HG03135 (cell line): ENCODE measurements at regions not wholly inside any gene's neighbourhood (a gene's known extent, or its start where the extent isn't known, plus 50 kb on each side); places are given as distances from the start of the nearest gene placed in this dataset.

ENCODE experiments used
- ATAC-seq: cut with Tn5 transposase; IDR thresholded peaks from one replicate; pipeline ENCODE4 v1.9.1; 2021; ENCODE audit warnings: mild to moderate bottlenecking, moderate library complexity; ENCODE audit not compliant: unreplicated experiment

- ATAC-seq, result no peak
Measured at GRCh38 chr6:100268326-100268725, 196.4 kb downstream of the SIM1 start.

GRCh38 chr6:100267721-100268123 is 197.0 kb downstream of the SIM1 start:
- no peak for ATAC-seq

- ATAC-seq, result no peak
Measured at GRCh38 chr6:100266494-100267401, 198.0 kb downstream of the SIM1 start.

- ATAC-seq, result no peak
Measured at GRCh38 chr6:100262086-100262485, 202.6 kb downstream of the SIM1 start.

GRCh38 chr6:100261486-100261885 is 203.2 kb downstream of the SIM1 start:
- no peak for ATAC-seq

GRCh38 chr6:100260584-100260983 is 204.1 kb downstream of the SIM1 start:
- ATAC-seq, result no peak

- no peak for ATAC-seq
Measured at GRCh38 chr6:100259865-100260264, 204.9 kb downstream of the SIM1 start.

- no peak for ATAC-seq
Measured at GRCh38 chr6:100258752-100259151, 206.0 kb downstream of the SIM1 start.

GRCh38 chr6:100257793-100258395 is 206.8 kb downstream of the SIM1 start:
- ATAC-seq, result peak; percentile 96

GRCh38 chr6:100255701-100256100 is 209.0 kb downstream of the SIM1 start:
- no peak for ATAC-seq

- ATAC-seq, result no peak
Measured at GRCh38 chr6:100247123-100247522, 217.6 kb downstream of the SIM1 start.

- ATAC-seq, result no peak
Measured at GRCh38 chr6:100246206-100246605, 218.5 kb downstream of the SIM1 start.

GRCh38 chr6:100240798-100241197 is 223.9 kb downstream of the SIM1 start:
- no peak for ATAC-seq

- ATAC-seq, result no peak
Measured at GRCh38 chr6:100237821-100238220, 226.9 kb downstream of the SIM1 start.

- no peak for ATAC-seq
Measured at GRCh38 chr6:100236389-100236788, 228.3 kb downstream of the SIM1 start.

GRCh38 chr6:100235631-100236030 is 229.1 kb downstream of the SIM1 start:
- no peak for ATAC-seq

GRCh38 chr6:100234625-100235024 is 230.1 kb downstream of the SIM1 start:
- no peak for ATAC-seq

GRCh38 chr6:100232781-100233573 is 231.7 kb downstream of the SIM1 start:
- ATAC-seq, result no peak

GRCh38 chr6:100230953-100231316 is 233.8 kb downstream of the SIM1 start:
- no peak for ATAC-seq

GRCh38 chr6:100230115-100230952 is 234.4 kb downstream of the SIM1 start:
- ATAC-seq, result no peak

- no peak for ATAC-seq
Measured at GRCh38 chr6:100229512-100229911, 235.2 kb downstream of the SIM1 start.
